Prostate gland (tissue), 2 donors: ENCODE measurements at regions not wholly inside any gene's neighbourhood (a gene's known extent, or its start where the extent isn't known, plus 50 kb on each side); places are given as distances from the start of the nearest gene placed in this dataset.

Experiments
- CTCF ChIP-seq, 4 experiments: fragments of 200-600 bp in 2 of 4; fragments of 450-650 bp in 2 of 4; sonication (generic) in 2 of 4; IDR thresholded peaks; 1 replicate in 3 of 4; 2 replicates in 1 of 4; pipeline ENCODE4 v1.5.1; 2016 to 2019; ENCODE audit warnings: antibody characterized with exemption in 4 of 4, mild to moderate bottlenecking in 2 of 4, moderate library complexity in 2 of 4
- POLR2A ChIP-seq: fragments of 450-650 bp; IDR thresholded peaks from one replicate; pipeline ENCODE4 v1.6.1; 2016; ENCODE audit warnings: antibody characterized with exemption, mild to moderate bottlenecking

- TF ChIP-seq CTCF (IDR thresholded peaks at IDR 0.05) (no peak), POLR2A (no peak)
Observed at GRCh38 chr2:41600460-41600859, 447.4 kb upstream of the PKDCC start.
